Left ventricle myocardium inferior (tissue), 1 donor: ENCODE measurements at regions not wholly inside any gene's neighbourhood (a gene's known extent, or its start where the extent isn't known, plus 50 kb on each side); places are given as distances from the start of the nearest gene placed in this dataset.

Experiments
- DNase-seq: peaks from one replicate; pipeline ENCODE4 v3.0.0-alpha.2; 2020
- H3K27ac ChIP-seq: fragments of 200-600 bp; replicated peaks from 2 replicates; pipeline ENCODE4 v1.8.0; 2021
- H3K27me3 ChIP-seq: fragments of 200-600 bp; 2 replicates; pipeline ENCODE4 v1.8.0; 2021; ENCODE audit warnings: low read depth
- H3K36me3 ChIP-seq: fragments of 200-600 bp; 2 replicates; pipeline ENCODE4 v1.8.0; 2021
- H3K4me1 ChIP-seq: fragments of 200-600 bp; 2 replicates; pipeline ENCODE4 v1.8.0; 2021
- H3K4me3 ChIP-seq: fragments of 200-600 bp; 2 replicates; pipeline ENCODE4 v1.8.0; 2021; ENCODE audit warnings: mild to moderate bottlenecking, moderate library complexity
- H3K9me3 ChIP-seq: fragments of 200-600 bp; replicated peaks from 2 replicates; pipeline ENCODE4 v1.8.0; 2021
- CTCF ChIP-seq: fragments of 200-600 bp; IDR thresholded peaks from 2 replicates; pipeline ENCODE4 v1.8.0; 2021; ENCODE audit warnings: antibody characterized with exemption, mild to moderate bottlenecking, borderline replicate concordance
- intact Hi-C: fragments of 100-400 bp; cut with micrococcal nuclease; formaldehyde crosslinking; loops from one replicate; pipeline ENCODE4 v1.11.0; 2022
- donor health status: DM: no; HTN: yes; CAD: no; lungs with severe emphysema.

GRCh38 chr1:2933431-2934155, 87.7 kb upstream of the ACTRT2 start:
- no peak overlapping the region for H3K27ac ChIP-seq
- H3K4me3 ChIP-seq = no peak overlapping the region
- H3K9me3 ChIP-seq = no peaks in the 10 kb centered on the region
- intact Hi-C loops = no loop called here
- H3K4me1 ChIP-seq = no peaks in the 10 kb centered on the region
- H3K27me3 ChIP-seq = peaks cover 65% of the 10 kb centered on the region
- TF ChIP-seq CTCF = no peak
- H3K36me3 ChIP-seq = no peaks in the 10 kb centered on the region
- DNase-seq = no peak

- no peak for TF ChIP-seq CTCF
- intact Hi-C loops = no loop called here
- Histone ChIP-seq H3K27me3 (peaks cover 59% of the 10 kb centered on the region), H3K9me3 (peaks cover under 1% of the 10 kb centered on the region), H3K4me1 (no peaks in the 10 kb centered on the region), H3K4me3 (no peak overlapping the region), H3K36me3 (no peaks in the 10 kb centered on the region), H3K27ac (no peak overlapping the region)
- DNase-seq = no peak
Measured at GRCh38 chr1:2934156-2934540, 87.1 kb upstream of the ACTRT2 start.

- H3K4me3 ChIP-seq = no peak overlapping the region
- H3K4me1 ChIP-seq = no peaks in the 10 kb centered on the region
- peaks cover 6% of the 10 kb centered on the region for H3K9me3 ChIP-seq
- no peak overlapping the region for H3K27ac ChIP-seq
- no peak for TF ChIP-seq CTCF
- no peaks in the 10 kb centered on the region for H3K36me3 ChIP-seq
- intact Hi-C loops = no loop called here
- DNase-seq = no peak
- peaks cover 54% of the 10 kb centered on the region for H3K27me3 ChIP-seq
Measured at GRCh38 chr1:2934642-2935081, 86.6 kb upstream of the ACTRT2 start.

- no peaks in the 10 kb centered on the region for H3K4me1 ChIP-seq
Measured at GRCh38 chr1:2935184-2935583, 86.1 kb upstream of the ACTRT2 start.

GRCh38 chr1:2935751-2936390, 85.4 kb upstream of the ACTRT2 start:
- H3K36me3 ChIP-seq = no peaks in the 10 kb centered on the region
- DNase-seq = no peak
- TF ChIP-seq CTCF = no peak
- H3K27me3 ChIP-seq = peaks cover 52% of the 10 kb centered on the region
- no peak overlapping the region for H3K4me3 ChIP-seq
- H3K4me1 ChIP-seq = no peaks in the 10 kb centered on the region
- peaks cover 18% of the 10 kb centered on the region for H3K9me3 ChIP-seq
- no peak overlapping the region for H3K27ac ChIP-seq
- intact Hi-C loops = no loop called here

More at GRCh38 chr1:2935184-2935583, 86.1 kb upstream of the ACTRT2 start:
- intact Hi-C loops = no loop called here
- H3K27me3 ChIP-seq = peaks cover 56% of the 10 kb centered on the region
- H3K27ac ChIP-seq = no peak overlapping the region
- TF ChIP-seq CTCF = no peak
- no peak overlapping the region for H3K4me3 ChIP-seq
- peaks cover 11% of the 10 kb centered on the region for H3K9me3 ChIP-seq
- no peak for DNase-seq
- H3K36me3 ChIP-seq = no peaks in the 10 kb centered on the region
